H1 (cell line): ENCODE measurements at regions not wholly inside any gene's neighbourhood (a gene's known extent, or its start where the extent isn't known, plus 50 kb on each side); places are given as distances from the start of the nearest gene placed in this dataset.

Experiments
- ATF2 ChIP-seq: IDR thresholded peaks from 2 replicates; pipeline ENCODE4 v1.6.1; 2012; ENCODE audit warnings: low read length, inconsistent platforms
- BACH1 ChIP-seq: IDR thresholded peaks from 2 replicates; pipeline ENCODE4 v1.6.1; 2012; ENCODE audit warnings: low read length, improper control_type of control experiment
- CHD1 ChIP-seq: IDR thresholded peaks from 2 replicates; pipeline ENCODE4 v1.6.1; 2012; ENCODE audit warnings: low read depth, low read length, improper control_type of control experiment
- CTCF ChIP-seq, 3 experiments: IDR thresholded peaks; 1 replicate in 2 of 3; 2 replicates in 1 of 3; pipeline versions ENCODE4 v1.5.1 to v1.6.1; 2011; ENCODE audit warnings: low read length in 3 of 3, mild to moderate bottlenecking in 3 of 3, inconsistent platforms in 2 of 3, low read depth in 1 of 3, moderate library complexity in 1 of 3; ENCODE audit not compliant: insufficient read depth in 1 of 3; ENCODE audit errors: control extremely low read depth in 1 of 3

GRCh38 chr1:67919274-67920072 lies 86.2 kb upstream of the GNG12 start (continued):
- TF ChIP-seq CTCF (IDR thresholded peaks at IDR 0.05; ENCODE audit: control extremely low read depth in 1 of 3, insufficient read depth in 1 of 3, low read depth in 1 of 3, low read length in 3 of 3) (no peak), BACH1 (no peak), CHD1 (no peak), ATF2 (no peak)
